Upper lobe of right lung (tissue), 1 donor: ENCODE measurements at regions not wholly inside any gene's neighbourhood (a gene's known extent, or its start where the extent isn't known, plus 50 kb on each side); places are given as distances from the start of the nearest gene placed in this dataset.

Experiments used
- ATAC-seq: fragments of 200-7000 bp; cut with Tn5 transposase; one replicate; pipeline ENCODE4 v1.9.1; 2020; ENCODE audit warnings: mild to moderate bottlenecking, moderate library complexity
- DNase-seq: peaks from one replicate; pipeline ENCODE4 v3.0.0-alpha.2; 2020
- H3K27ac ChIP-seq: fragments of 200-600 bp; one replicate; pipeline ENCODE4 v1.8.0; 2022
- H3K27me3 ChIP-seq: fragments of 200-600 bp; one replicate; pipeline ENCODE4 v1.8.0; 2022; ENCODE audit warnings: mild to moderate bottlenecking
- H3K36me3 ChIP-seq: fragments of 200-600 bp; one replicate; pipeline ENCODE4 v1.8.0; 2022
- H3K4me1 ChIP-seq: fragments of 200-600 bp; one replicate; pipeline ENCODE4 v1.8.0; 2022
- H3K4me3 ChIP-seq: fragments of 200-600 bp; one replicate; pipeline ENCODE4 v1.8.0; 2022; ENCODE audit warnings: mild to moderate bottlenecking
- H3K9me3 ChIP-seq: fragments of 200-600 bp; one replicate; pipeline ENCODE4 v1.8.0; 2022
- intact Hi-C: fragments of 100-400 bp; cut with DNase I; formaldehyde crosslinking; loops from one replicate; pipeline ENCODE4 v1.11.0; 2022
- TF ChIP-seq, protein P1 (sequence below): fragments of 200-600 bp; IDR thresholded peaks from one replicate; pipeline ENCODE4 v1.8.0; 2022; ENCODE audit warnings: antibody characterized with exemption
- donor health status: DM: no; HTN: yes; CAD: no; lungs with severe emphysema.

DNA sequence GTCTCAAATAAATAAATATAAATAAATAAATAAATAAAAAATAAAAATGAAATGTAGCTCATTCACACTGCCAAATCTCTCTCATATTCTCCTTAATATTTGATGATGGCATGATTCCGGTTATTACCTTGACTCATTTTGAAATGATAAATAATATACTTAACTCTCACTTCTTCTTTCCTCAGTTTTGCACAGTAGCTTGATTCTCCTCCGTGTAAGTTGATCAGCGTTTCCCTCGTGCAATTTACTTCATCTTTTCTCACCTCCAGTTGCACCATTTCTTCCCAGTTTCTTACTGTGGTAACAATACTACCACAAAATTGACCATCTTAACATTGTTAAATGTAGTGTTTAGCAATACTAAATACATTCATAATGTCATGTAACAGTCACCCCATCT lies 111.6 kb downstream of the RIPK4 start:
- Histone ChIP-seq H3K36me3 (no peaks in the 10 kb centered on the region), H3K27me3 (no peaks in the 10 kb centered on the region), H3K4me1 (peaks cover 16% of the 10 kb centered on the region), H3K9me3 (no peaks in the 10 kb centered on the region), H3K27ac (no peak overlapping the region), H3K4me3 (no peak overlapping the region)
- no peak for ATAC-seq
- TF ChIP-seq, protein P1, sequence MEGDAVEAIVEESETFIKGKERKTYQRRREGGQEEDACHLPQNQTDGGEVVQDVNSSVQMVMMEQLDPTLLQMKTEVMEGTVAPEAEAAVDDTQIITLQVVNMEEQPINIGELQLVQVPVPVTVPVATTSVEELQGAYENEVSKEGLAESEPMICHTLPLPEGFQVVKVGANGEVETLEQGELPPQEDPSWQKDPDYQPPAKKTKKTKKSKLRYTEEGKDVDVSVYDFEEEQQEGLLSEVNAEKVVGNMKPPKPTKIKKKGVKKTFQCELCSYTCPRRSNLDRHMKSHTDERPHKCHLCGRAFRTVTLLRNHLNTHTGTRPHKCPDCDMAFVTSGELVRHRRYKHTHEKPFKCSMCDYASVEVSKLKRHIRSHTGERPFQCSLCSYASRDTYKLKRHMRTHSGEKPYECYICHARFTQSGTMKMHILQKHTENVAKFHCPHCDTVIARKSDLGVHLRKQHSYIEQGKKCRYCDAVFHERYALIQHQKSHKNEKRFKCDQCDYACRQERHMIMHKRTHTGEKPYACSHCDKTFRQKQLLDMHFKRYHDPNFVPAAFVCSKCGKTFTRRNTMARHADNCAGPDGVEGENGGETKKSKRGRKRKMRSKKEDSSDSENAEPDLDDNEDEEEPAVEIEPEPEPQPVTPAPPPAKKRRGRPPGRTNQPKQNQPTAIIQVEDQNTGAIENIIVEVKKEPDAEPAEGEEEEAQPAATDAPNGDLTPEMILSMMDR, result no peak
- no peak for DNase-seq
- intact Hi-C loops, result no loop called here

DNA sequence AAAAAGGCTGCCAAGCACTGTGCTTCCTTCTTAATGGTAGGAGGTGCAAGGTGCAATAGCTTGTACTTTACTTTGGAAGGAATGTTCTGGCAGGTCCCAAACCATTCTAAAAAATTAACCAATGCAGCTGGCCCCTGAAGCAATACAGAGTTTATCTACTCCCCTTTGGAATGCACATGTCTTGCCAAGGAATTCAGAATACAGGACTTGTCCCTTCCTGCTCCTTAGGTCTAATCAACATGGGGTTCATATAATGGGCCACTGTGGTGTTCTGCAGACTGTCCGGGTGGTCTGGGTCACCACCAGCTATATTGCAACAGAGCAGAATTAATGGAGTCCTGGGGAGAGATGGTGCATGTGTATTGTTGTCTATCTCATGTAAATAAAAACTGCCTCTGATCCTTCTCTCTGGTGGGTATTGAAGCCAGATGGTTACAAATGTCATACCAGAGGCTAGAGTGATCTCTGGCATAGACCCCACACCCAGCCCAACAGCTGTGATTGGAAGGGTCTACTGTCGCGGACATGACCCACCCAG lies 112.8 kb downstream of the RIPK4 start:
- peak; percentile 74 for ATAC-seq
- TF ChIP-seq, protein P1, result no peak
- Histone ChIP-seq H3K4me3 (no peak overlapping the region), H3K9me3 (no peaks in the 10 kb centered on the region), H3K4me1 (peaks cover 16% of the 10 kb centered on the region), H3K27me3 (no peaks in the 10 kb centered on the region), H3K36me3 (no peaks in the 10 kb centered on the region), H3K27ac (peak overlapping the region; percentile 2)
- DNase-seq, result no peak
- intact Hi-C loops, result no loop called here

DNA sequence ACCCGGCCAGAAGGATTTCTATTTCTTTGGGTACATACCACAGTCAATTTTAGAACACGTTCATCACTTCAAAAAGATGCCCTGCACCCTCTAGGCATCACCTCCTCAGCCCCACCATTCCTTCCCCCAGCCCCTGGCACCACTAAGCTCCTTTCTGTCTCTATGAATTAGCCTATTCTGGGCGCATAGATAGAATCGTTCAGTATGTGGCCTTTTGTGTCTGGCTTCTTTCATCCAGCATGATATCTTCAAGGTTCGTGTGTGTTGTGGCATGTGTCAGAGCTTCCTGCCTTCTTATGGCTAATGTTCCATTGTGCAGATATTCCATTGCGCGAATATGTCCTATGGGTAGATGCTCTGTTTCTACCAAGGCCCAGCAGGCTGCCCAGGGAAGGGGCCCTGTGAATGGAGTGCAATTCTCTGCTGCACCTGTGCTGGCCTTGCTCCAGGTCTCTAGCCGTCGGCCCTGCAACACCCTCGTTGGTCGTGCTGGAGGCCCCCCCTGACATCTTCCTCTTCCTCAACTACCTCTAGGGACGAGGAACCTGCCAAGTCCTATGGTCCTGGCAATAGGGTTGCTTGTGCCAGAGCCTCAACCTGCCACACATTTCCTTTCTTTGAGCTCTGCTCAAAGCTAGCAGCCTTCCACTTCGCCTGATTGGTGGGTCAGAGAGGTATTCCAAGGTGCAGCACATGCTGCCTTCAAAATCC lies 113.5 kb downstream of the RIPK4 start:
- Histone ChIP-seq H3K27ac (no peak overlapping the region), H3K4me1 (peaks cover 16% of the 10 kb centered on the region), H3K4me3 (no peak overlapping the region), H3K27me3 (no peaks in the 10 kb centered on the region), H3K9me3 (no peaks in the 10 kb centered on the region), H3K36me3 (no peaks in the 10 kb centered on the region)
- intact Hi-C loops, result no loop called here
- DNase-seq (peak; percentile 43), ATAC-seq (no peak)
- TF ChIP-seq, protein P1, result no peak

DNA sequence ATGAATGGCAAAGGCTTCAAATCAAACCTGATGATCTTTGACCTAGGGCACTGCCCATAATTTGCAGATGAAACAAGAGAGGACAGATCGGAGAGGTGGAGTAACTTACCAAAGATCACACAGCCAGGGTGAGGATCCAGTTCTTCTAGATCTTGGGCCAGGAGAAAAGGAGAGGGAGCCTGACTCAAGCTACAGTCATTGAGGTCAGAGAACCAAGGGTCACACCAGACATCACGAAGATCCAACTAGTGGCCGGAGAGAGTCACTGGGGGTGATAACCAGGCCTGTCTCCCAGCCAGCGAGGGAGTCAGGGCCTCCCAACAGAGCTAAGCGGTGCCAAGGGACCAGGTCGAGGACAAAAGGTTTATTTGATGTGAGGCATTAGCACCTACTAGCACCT lies 115.0 kb downstream of the RIPK4 start:
- ATAC-seq (no peak), DNase-seq (peak; percentile 45)
- H3K27ac ChIP-seq, result no peak overlapping the region
- no peaks in the 10 kb centered on the region for H3K9me3 ChIP-seq
- no peaks in the 10 kb centered on the region for H3K27me3 ChIP-seq
- intact Hi-C loops, result no loop called here
- H3K36me3 ChIP-seq, result no peaks in the 10 kb centered on the region
- H3K4me1 ChIP-seq, result peaks cover 16% of the 10 kb centered on the region
- TF ChIP-seq, protein P1, result no peak
- H3K4me3 ChIP-seq, result no peak overlapping the region

DNA sequence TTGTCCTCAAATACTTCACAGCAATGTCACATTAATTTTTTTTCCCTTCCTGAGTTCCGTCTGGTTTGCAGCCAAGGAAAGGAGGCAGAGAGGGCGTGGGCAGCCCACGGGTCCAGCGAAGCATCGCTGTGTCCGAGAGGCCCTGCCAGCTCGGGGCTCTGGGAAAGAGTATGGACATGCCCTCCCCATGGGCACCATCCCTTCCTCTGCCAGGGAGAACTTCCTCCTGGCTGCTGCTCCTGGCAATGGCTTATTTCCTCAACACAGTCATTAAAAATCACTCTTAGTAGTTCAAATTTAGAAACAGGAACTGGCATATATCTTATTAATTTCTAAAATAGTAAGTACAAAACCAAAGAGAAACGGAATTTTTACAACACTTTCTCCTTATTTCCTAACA lies 115.4 kb downstream of the RIPK4 start:
- no peak overlapping the region for H3K27ac ChIP-seq
- TF ChIP-seq, protein P1, result no peak
- DNase-seq (peak; percentile 54), ATAC-seq (peak; percentile 57)
- no peak overlapping the region for H3K4me3 ChIP-seq
- no peaks in the 10 kb centered on the region for H3K36me3 ChIP-seq
- H3K4me1 ChIP-seq, result peaks cover 16% of the 10 kb centered on the region
- no peaks in the 10 kb centered on the region for H3K9me3 ChIP-seq
- H3K27me3 ChIP-seq, result no peaks in the 10 kb centered on the region
- intact Hi-C loops, result no loop called here
